Pulmonary artery endothelial cell (primary cell): ENCODE measurements at regions not wholly inside any gene's neighbourhood (a gene's known extent, or its start where the extent isn't known, plus 50 kb on each side); places are given as distances from the start of the nearest gene placed in this dataset.
A peak's percentile ranks its signal among the peaks of the same experiment; 100 is the strongest.

Source experiments
- DNase-seq: peaks from one replicate; pipeline ENCODE4 v3.0.0-alpha.2; 2011; ENCODE audit warnings: low read depth, low spot score

DNA sequence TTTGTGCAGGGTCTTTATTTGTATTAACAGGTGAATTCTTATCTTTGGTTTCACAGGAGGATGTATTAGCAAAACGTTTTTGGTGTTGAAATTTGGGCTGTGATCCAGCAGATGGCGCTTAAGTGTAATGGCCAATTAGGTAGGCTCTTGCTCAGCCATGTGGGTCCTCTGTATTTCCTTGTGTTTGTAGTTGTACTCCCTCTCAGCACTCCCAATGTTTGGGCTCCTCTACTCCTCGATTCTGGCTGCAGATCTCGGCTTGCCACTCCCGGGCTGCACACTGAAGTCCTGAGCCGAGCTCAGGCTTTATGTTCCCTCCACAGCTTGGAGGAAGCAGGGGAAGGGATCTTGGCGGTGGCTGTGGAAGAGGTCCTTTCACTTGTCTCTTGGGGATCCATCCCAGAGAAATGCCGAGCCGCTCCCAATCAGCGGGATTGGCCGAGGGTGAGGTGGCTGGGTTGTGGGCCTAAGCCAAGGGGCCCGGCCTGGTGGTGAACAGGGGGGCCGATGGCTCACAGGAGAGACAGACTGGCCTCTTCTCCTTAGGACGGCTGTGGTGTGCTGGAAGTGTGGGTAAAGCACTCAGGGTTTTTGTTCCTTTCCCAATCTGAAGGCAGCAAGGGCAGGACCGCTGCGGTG, 133.7 kb downstream of the AEBP2 start:
- peak; percentile 46 for DNase-seq

DNA sequence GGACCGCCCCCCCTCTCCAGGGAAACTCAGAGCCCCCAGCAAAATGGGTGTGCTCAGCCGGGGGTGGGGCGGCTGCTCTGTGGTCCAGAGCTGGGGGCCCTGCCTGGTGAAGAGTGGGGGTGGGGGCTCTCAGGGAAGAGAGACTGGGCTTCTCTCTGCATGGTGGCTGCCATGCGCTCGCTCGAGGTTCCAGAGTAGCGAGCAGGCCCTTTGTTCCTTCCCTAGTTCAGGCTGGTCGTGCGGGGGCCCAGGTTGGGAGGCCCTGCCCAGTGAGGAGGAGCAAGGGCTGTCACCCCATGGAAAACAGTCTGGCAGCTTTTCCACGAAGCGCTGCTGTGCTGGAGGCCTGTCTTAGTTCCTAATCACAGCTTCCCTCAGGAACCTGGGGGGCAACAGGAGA, 134.6 kb downstream of the AEBP2 start:
- no peak for DNase-seq

DNA sequence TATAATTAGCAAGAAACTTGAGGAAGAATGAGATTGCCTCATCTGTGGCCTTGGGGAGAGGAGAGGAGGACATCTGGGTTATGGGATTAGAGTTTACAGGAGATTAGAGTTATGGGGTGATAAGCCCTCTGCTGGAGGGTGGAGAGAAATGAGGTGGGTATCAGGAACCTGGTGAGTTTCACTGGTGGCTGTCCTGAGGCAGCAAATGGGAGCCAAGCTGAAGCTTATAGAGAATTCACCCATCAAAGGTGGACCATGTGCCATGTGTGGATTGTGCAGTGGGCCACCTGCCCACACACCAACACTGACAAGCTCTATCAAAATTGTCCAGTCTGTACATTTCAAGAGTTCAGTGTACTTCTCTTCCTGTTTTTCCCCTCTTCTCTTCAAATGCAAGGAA, 135.3 kb downstream of the AEBP2 start:
- no peak for DNase-seq

DNA sequence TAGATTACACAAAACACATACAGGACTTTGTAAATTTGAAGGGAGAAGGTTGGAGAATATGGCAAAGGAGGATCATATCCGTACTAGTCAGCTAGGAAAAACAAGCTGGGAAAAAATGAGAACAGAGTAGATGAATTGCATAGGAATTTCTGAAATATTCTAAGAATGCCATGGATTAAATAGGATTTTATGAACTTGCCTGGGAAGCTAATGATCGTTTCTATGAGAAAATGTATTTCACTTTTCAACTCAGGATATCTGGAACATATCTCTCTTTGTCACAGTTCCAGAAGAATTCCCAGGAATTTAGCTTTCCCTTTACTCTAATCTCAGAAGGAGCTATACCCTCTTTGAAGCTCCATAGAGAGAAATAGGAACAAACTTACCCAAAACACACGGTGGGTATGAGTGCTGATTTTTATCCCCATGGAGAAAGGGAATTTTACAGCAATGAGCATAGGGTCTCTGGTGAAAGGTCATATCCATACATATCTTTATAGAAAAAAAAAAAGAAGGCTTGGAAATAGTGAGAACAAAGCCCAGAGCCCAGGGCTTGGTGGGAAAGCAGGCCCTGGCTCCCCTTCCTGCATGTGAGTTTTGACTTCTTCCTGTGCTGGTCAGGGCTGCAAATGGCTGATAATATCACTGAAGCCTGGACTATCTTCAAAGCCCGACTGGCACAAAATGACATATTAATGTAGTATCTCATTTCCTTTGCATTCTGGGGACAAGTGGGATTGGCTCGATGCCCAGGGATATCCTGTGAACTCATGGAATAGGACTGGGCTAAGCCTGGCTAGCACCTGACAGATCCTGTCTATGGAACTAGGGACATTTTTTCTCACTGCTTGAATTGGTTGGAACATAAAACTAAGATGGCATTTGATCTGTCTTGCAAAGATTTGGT, 136.3 kb downstream of the AEBP2 start:
- peak; percentile 100 for DNase-seq

DNA sequence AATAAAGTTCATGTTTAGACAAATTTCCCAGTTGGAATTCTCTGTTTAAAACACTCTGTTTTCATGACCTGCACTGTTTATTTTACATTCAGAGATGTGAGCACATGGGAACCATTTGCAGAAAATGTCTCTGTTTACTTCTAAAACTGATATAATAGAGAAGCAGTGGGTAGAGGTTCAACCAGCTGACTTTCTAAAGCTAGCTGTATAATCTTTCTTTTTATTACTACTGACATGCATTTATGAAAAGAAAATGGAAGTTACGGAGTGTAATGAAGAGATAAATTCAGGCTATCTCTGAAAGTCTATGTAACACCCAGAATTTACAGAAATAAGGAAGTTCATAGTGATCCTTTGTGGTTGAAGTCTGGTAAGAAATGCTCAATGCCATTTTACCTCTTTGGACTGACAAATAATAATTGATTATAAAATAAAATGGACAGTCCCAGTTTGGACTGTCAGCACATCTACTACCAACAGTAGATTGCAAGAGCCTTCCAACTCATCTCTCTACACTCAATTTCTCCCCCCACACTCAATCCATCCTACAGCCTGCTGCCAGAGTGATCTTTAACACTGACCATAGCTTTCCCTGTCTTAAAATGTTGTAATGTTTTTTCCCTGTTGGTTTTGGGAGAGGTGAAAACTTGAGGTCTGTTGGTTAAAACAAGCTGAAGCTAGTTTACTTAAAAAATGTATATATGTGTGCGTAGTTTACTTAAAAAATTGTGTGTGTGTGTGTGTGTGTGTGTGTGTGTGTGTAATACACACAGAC, 137.4 kb downstream of the AEBP2 start:
- DNase-seq, result no peak

DNA sequence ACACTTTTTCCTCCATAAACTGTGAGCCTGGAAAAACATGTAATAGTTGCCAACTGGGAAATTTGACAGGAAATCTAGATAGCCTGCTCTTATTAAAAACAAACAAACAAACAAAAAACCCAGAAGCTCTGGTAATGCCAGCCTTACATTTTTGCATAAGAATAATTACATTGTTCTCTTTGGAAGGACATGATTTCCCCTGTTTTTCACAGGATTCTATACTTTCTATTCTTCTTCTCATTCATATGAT, 137.9 kb downstream of the AEBP2 start:
- no peak for DNase-seq

DNA sequence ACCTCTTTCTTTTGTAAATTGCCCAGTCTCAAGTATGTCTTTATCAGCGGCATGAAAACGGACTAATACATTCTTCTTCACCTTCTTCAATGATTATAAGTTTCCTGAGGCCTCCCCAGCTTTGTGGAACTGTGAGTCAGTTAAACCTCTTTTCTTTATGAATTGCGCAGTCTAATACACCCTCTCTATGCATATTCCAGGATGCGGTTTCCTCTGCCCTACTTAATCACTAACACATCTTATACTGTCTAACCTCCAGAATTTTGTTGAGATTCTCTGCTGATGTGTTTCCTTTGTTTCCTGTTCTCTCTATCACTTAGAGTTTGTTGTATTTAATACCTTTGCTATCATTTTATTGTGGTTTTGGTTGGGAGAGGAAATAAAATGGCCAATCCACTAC, 145.4 kb downstream of the AEBP2 start:
- no peak for DNase-seq

DNA sequence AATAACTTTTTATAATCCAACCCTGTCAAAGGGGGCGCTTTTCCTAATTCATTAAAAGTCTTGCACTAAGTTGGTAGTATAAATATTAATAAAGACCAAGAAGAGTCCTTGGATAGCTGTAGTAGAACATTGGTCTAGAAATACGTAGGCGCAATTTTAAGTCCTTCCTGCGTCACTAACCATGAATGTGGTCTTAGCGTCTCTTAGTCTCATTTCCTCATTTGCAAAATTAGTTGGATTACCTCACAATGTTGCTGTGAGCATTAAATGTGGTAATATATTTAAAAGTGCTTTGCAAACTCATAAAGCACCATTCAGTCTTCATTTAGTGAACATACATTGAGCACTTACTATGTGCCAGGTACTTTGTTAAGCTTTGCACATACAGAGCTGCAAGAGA, 149.7 kb downstream of the AEBP2 start:
- no peak for DNase-seq

DNA sequence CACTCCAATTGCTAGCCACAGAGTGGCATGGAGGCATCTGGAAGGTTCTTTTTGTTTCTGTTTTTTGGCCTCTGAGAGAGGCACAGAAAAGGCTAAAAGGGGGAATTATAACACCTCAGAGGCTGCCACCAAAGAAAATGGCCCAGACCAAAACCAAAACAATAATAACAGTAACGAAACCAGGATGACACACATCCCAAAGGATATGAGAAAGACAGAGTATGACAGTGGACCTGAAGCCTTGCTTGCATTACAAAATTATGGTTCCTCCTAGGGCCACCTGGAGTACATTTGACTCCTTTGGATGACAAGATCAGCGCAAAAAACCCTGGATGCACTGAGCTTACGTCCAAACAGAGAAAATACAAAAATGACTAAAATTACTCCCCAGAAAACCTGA, 152.7 kb downstream of the AEBP2 start:
- DNase-seq, result no peak

DNA sequence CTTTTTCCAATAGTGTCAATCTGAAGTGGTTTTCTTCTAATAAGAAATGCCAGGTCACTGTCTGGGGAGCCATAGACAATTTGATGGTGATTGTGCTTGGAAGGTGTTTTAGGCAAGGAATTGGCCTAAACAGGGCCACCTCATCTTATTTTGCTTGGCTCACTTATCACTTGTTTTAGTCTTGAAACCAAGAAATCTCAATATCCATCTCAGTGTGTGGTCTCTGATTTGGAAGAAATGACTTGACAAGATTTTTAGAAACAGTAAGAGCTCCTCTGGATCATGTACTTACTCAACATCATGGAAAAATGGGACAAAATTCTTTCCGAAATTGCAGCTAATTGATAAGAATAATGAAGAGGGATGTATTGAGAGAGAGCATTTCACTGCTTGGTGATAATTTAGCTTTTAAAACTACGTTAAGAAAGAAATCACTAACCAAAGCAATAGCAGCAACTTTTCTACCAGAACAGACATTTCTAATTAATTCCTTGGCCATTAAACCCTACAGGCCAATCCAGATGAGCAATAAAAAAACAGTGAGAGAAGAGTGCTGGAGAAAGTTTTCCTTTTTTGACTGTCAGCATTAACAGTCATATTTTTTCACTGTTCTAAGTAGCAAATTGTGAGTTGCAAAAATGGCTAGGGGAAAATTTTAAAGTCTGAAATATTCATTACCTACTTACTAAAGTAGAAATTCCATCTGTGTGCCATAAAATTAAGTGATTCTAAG, 157.3 kb downstream of the AEBP2 start:
- DNase-seq, result no peak

DNA sequence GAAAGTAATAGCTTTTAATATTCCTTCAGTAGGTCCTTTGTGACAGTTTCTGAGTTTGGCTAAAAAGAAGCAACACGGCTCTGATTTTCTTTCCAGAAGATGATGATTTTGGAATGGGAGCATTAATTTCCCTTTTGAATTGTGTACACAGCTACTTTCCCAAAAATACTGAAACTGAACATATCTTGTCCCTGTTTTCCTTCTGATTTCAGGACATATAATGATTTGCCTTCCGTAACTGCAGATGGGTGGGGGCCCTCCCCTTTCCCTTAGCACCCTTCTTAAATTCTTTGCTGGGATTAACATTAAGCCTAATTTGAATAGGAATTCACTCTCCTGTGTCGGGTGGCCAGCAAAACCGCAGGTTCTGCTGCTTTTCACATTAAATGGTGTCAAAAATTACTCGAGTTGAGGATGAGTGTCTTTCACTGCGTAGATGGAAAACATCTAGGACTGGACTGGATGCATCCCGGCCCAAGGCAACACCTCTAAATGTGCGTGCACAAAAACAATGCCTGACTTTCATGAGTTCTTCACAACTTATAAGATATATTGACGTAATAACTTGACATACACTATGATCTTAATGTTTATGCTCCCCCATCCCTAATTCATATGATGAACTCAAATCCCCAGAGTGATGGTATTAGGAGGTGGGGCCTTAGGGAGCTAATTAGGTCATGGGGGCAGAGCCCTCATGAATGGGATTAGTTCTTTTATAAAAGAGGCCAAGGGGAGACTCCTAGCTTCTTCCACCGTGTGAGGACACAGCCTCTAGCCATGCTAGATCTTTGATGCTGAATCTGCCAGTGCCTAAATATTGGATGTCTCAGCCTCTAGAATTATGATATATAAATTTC, 158.1 kb downstream of the AEBP2 start:
- no peak for DNase-seq

DNA sequence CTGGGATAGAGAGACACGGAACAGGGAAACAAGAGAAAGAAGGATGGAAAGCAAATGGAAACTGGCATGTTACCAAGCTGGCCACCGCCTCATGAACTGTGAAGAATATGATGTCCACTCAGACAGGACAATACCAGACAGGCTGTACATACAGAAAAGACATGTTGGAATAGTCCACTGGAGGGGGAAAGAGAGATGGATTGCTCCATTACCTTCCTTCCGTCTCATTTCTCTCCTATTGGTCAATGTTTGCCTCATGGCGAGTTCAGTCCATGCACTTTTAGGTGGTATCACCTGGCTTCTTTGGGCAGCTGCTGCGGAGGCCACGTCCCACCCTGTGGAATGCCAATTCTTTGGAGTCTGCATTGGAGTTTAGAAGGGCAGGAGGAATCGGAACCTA, 166.4 kb downstream of the AEBP2 start:
- no peak for DNase-seq

DNA sequence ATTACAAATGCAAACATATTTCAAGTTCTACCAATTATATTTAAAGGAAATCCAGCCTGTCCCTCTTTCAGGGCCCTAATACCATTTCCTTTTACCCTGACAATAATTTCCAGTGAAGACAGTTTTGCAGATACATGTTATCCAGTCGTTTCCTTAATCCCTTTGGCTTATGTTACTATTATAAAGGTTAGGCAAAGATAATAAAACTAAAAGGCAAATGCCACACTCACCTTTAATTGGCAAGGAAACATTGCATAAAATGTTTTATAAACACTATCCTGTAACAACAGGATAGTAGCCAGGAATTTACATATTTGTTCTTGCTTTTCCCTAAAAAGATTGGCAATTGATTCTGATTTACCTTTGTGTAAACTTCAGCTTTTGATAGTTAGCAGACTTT, 168.7 kb downstream of the AEBP2 start:
- DNase-seq, result no peak

DNA sequence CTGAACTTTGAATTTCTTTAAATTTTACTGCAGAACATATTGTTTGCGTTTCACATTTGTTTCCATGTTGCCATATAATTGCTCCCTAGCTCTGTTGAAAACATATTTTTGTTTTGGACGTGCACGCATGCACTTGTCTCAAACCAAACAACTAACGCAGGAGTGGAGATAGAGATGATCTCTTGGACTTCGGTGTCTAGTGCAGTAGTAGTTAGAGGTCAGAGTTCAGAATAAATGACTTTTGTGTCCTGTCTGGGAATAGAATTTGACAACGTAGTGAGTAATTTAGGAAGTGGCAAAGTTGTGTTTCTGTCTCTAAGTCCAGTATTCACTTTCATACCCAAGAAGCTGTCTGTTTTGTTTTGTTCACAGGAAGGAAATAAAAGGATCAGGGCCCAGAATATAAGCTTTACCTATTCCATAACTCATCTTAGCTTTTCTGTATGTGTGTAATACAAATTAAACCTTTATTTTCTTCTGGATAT, 173.8 kb downstream of the AEBP2 start:
- DNase-seq, result no peak

DNA sequence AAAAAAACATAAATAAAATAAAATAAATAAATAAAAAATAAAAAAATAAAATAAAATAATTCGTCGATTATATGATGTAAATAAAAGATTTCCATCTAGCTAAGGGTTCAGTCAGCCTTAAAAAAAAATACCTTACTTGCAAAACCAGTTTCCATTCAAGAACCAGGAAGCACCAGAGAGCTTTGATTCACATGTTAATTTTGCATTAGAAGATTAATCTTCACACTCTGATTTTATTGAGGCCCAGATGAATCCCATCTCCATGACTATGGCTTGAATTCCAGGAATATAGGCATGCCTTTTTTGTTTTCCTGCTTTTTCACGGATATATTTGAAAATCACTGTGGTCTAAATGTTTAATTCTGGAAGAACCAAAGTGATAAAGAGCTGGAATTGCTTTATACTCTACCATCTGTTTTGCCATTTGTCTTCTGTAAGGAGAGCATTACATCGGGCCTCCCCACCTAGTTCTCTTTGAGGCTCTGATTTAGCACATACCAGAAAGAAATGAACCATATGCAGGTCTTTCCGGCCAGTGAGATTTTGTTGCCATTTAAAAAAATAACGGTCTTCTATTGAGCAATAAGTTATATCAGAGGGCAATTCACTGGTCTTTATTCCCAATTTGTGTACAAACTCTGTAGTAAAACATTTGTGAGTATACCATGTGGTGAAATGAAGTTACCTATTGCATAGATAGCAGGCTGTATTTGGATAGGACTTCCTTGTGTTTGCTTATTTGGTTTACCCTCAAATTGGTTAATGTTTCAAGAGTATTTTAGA, 175.5 kb downstream of the AEBP2 start:
- no peak for DNase-seq

DNA sequence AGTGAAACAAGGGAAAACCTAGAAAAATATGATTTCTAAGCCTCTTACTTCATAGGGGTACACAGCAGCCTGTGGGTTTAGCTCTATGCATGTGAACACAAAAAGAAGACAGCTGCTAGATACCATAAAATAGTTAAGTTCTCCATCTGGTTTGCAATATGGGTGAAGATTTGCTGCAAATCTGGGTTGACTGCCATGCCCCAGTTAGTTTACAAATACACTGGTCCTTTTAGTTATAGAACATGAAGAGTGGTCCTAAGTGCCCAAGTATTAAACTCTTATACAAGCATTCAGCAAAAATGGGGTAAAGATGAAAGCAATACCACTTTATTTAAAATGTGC, 176.1 kb downstream of the AEBP2 start:
- no peak for DNase-seq

DNA sequence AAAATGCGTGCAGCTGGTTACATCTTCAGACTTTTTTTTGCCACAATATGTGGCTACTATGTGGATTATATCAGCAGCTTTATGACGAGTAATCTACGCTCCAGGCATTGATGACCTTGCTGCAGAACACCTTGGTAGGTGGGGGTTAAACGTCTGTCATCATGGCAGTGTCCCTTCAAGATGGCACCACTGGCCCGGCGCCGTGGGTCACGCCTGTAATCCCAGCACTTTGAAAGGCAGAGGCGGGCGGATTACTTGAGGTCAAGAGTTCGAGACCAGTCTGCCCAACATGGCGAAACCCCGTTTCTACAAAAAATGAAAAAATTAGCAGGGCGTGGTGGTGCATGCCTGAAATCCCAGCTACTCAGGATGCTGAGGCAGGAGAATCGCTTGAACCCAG, 177.5 kb downstream of the AEBP2 start:
- DNase-seq, result no peak

DNA sequence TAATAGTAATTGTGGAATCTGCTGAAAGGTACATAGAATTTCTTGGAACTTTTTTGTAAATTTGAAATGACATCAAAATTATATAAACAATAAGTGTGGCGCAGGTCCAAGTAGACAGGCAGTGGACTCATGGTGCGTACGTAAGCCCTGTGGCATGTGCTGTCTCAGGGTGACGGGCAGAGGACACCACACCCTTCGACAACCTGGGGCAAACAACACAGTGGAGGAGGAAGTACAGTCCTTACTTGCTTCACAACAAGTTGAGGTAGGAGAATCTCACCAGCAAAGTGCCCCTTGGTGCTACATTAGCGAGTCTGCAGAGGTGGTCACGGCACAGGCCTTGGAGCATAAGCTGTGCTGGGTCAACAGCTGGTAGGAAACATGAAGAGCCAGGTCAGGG, 180.9 kb downstream of the AEBP2 start:
- DNase-seq, result no peak

DNA sequence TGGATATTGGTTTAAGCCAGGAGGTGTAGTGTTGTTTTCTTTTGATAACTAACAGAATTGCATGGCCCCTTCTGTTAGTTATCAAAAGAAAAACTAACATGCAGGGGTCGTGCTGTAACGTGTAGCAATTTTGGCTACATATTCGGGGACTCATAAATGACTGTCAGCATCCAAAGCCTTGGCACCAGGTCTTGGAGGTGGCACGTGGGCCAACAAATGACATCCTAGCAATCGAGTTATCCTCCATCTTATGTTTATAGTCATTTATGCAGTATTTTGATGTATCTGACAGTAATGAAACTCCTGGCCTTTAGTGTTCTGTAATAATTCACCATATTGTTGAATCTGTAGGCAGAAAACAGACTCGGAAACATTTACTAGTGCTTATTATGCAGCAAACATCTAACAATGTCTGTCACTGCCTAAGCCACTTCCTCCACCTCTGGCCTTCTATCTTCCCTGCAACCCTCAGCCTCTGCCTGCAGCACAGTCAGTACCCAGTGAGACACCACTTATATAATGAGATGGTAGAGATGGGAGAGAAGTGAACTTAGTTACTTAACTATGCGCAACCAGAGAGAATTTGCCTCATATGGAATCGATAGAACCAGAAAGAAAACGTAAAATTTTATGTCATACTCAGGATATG, 184.6 kb downstream of the AEBP2 start:
- DNase-seq, result no peak

DNA sequence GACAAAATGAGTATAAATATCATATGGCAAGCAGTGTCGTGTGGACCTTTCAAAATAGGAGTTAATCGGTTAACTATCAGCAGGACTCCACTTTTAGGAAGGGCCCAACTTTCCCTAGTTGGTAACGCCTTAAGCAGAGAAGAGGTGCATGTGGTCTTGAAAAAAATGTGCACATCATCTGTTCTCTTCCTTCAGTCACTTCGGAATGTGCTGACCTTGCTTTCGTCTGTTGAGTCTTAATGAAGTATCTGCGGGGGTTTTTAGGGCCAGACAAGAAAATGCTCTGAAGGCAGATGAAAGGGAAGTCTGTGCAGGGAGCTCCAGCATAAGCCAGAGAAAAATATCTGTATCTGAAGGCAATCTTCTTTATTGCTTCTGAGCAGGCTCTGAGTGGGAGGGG, 185.2 kb downstream of the AEBP2 start:
- DNase-seq, result no peak
